ENCODE measurements at regions not wholly inside any gene's neighbourhood (a gene's known extent, or its start where the extent isn't known, plus 50 kb on each side); places are given as distances from the start of the nearest gene placed in this dataset.

- no peaks in the 10 kb centered on the region for H3K27me3 ChIP-seq (ENCODE audit: control insufficient read depth, insufficient read depth, low read length)
- no peak for FAIRE-seq
- TF ChIP-seq CTCF (IDR thresholded peaks at IDR 0.05; ENCODE audit: insufficient read depth, low read length, severe bottlenecking) = no peak
These were observed 69.7 kb upstream of the ALK start for GRCh38 chr2:29991086-29991485.

GRCh38 chr2:29995241-29995640 is 73.9 kb upstream of the ALK start:
- FAIRE-seq = no peak
- TF ChIP-seq CTCF (IDR thresholded peaks at IDR 0.05; ENCODE audit: insufficient read depth, low read length, severe bottlenecking) = no peak

More at GRCh38 chr2:29991086-29991485, 69.7 kb upstream of the ALK start:
- DNase-seq (ENCODE audit: low read depth) = no peak
- Histone ChIP-seq H3K36me3 (ENCODE audit: control insufficient read depth, insufficient read depth, low read length) (no peaks in the 10 kb centered on the region), H3K4me3 (ENCODE audit: low read depth, low read length) (no peak overlapping the region)

DNA sequence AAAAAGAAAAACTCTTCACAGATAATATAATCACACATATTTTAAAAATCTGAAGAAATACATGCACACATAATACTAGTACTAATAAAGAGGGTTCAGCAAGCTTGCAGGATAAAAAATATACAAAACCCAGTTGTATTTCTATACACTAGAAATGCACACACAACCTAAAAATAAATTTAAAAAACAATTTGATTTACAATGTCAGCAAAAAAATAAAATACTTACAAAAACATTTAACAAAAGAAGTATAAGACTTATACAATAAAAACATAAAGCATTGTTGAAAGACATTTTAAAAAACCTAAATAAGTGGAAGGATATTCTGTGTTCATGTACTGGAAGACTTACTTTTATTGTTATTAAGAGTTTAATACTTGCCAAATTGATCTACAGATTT is 81.7 kb upstream of the ALK start:
- TF ChIP-seq CTCF (IDR thresholded peaks at IDR 0.05; ENCODE audit: insufficient read depth, low read length, severe bottlenecking) = no peak
- Histone ChIP-seq H3K27me3 (ENCODE audit: control insufficient read depth, insufficient read depth, low read length) (no peaks in the 10 kb centered on the region), H3K4me3 (ENCODE audit: low read depth, low read length) (no peak overlapping the region), H3K36me3 (ENCODE audit: control insufficient read depth, insufficient read depth, low read length) (no peaks in the 10 kb centered on the region)
- FAIRE-seq (no peak), DNase-seq (ENCODE audit: low read depth) (no peak)

More at GRCh38 chr2:29995241-29995640, 73.9 kb upstream of the ALK start:
- Histone ChIP-seq H3K4me3 (ENCODE audit: low read depth, low read length) (no peak overlapping the region), H3K27me3 (ENCODE audit: control insufficient read depth, insufficient read depth, low read length) (no peaks in the 10 kb centered on the region), H3K36me3 (ENCODE audit: control insufficient read depth, insufficient read depth, low read length) (no peaks in the 10 kb centered on the region)
- no peak for DNase-seq (ENCODE audit: low read depth)

DNA sequence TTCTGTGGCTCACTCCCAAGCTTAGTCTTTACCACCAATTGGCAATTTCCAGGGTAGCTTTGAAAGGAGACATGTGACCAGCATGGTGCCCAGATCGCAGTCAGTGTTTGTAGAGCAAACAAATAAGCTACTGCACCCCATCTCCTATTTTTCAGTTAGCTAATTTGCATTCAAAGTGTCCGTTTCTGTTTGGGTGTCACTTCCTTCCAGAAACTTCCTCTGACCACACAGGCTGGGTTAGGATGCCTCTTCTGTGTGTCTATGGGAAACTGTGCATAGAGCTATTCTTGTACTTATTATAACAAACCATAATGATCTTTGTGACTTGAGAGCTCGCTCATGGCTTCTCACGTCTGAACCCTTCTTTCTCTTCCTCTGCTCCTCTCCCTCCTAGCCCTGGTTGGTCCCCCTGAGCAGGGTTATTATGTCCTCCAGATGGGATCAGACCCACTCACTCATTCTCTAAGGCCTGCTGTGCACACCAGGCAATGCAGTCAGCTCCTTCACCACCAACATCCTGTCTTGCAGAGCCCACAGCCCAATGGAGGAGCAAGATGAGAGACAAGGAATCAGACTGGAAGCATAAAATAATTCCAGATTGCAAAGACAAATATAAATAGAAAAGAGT is 101.2 kb upstream of the ALK start:
- DNase-seq (ENCODE audit: low read depth) = no peak
- H3K27me3 ChIP-seq (ENCODE audit: control insufficient read depth, insufficient read depth, low read length) = no peaks in the 10 kb centered on the region
- H3K4me3 ChIP-seq (ENCODE audit: low read depth, low read length) = no peak overlapping the region
- no peak for TF ChIP-seq CTCF (IDR thresholded peaks at IDR 0.05; ENCODE audit: insufficient read depth, low read length, severe bottlenecking)
- H3K36me3 ChIP-seq (ENCODE audit: control insufficient read depth, insufficient read depth, low read length) = no peaks in the 10 kb centered on the region
- no peak for FAIRE-seq

- no peak overlapping the region for H3K4me3 ChIP-seq (ENCODE audit: low read depth, low read length)
- no peak for DNase-seq (ENCODE audit: low read depth)
- FAIRE-seq = no peak
- H3K36me3 ChIP-seq (ENCODE audit: control insufficient read depth, insufficient read depth, low read length) = no peaks in the 10 kb centered on the region
- H3K27me3 ChIP-seq (ENCODE audit: control insufficient read depth, insufficient read depth, low read length) = no peaks in the 10 kb centered on the region
- TF ChIP-seq CTCF (IDR thresholded peaks at IDR 0.05; ENCODE audit: insufficient read depth, low read length, severe bottlenecking) = no peak
These were observed 102.9 kb upstream of the ALK start for GRCh38 chr2:30024281-30024680.
